Activated B cell treated with CpG ODN at 0.5 μM for 24 hours (primary cell): ENCODE measurements at regions not wholly inside any gene's neighbourhood (a gene's known extent, or its start where the extent isn't known, plus 50 kb on each side); places are given as distances from the start of the nearest gene placed in this dataset.

ENCODE experiments used
- ATAC-seq: fragments of 200-7000 bp; cut with Tn5 transposase; one replicate; pipeline ENCODE4 v1.10.0; 2021; ENCODE audit warnings: low read depth, mild to moderate bottlenecking, moderate library complexity
- CTCF ChIA-PET: fragments of 350-600 bp; sonication (Branson Sonifier 250); formaldehyde crosslinking; loops from one replicate; lab custom pipeline; 2021; ENCODE audit warnings: antibody characterized with exemption; lab: Charles Lee
- POLR2A ChIA-PET: fragments of 350-600 bp; sonication (Branson Sonifier 250); formaldehyde crosslinking; loops from one replicate; lab custom pipeline; 2021; ENCODE audit warnings: antibody characterized with exemption; lab: Charles Lee
- DNase-seq: peaks from one replicate; pipeline ENCODE4 v3.0.0; 2022
- H3K27ac Mint-ChIP-seq: one replicate; pipeline ENCODE4 v1.8.0; 2020; ENCODE audit warnings: mixed read lengths
- H3K27me3 Mint-ChIP-seq: one replicate; pipeline ENCODE4 v1.8.0; 2021; ENCODE audit warnings: mixed read lengths
- H3K36me3 Mint-ChIP-seq: one replicate; pipeline ENCODE4 v1.8.0; 2021; ENCODE audit warnings: low read depth, mixed read lengths
- H3K4me1 Mint-ChIP-seq: one replicate; pipeline ENCODE4 v1.8.0; 2021; ENCODE audit warnings: mixed read lengths
- H3K4me3 Mint-ChIP-seq: one replicate; pipeline ENCODE4 v1.8.0; 2020; ENCODE audit warnings: mild to moderate bottlenecking, mixed read lengths
- H3K9me3 Mint-ChIP-seq: one replicate; pipeline ENCODE4 v1.8.0; 2020; ENCODE audit warnings: mixed read lengths
- intact Hi-C: fragments of 100-400 bp; cut with micrococcal nuclease; formaldehyde crosslinking; loops from one replicate; pipeline ENCODE4 v1.15.1; 2024
- TF ChIP-seq, protein P1 (sequence below): fragments of 200-600 bp; IDR thresholded peaks from one replicate; pipeline ENCODE4 v1.8.0; 2022; ENCODE audit warnings: antibody characterized with exemption, mild to moderate bottlenecking

DNA sequence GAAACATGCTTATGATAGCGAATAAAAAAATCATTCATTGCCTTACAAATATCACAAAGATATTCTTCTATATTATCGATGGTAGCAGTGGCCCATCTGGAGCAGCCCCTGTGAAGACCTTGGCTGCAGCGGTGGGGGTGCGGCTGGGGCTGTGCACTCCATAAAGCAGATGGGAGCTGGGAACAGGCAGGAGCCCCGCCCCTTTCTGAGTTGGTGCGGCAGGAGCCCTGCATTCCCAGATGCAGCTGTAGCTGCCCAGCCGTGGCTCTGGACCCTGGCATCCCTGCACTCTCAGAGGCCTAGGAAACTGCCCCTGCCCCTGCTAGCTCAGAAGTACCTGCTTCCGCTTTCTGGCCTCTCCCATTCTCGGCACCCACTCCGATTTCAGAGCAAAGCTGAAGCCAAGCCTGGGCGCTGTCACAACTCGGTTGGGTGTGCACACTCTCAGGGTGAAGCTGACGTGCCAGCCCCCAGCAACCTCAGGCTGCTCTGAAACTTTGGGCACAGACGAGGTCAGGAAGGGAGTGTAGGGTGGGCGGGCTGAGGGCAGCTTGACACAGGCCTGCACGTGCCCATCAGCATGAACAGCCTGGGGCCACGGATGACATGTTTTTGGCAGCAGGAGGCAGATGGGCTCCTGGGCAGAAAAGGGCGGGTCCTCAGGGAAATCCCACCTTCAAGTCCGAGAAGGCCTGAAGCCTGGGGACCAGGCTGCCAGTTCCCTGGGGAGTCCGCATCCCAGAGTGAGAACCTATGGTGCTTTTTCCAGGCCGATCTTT lies 1440.8 kb upstream of the ACO1 start:
- no peak overlapping the region for H3K27ac Mint-ChIP-seq
- no peak overlapping the region for H3K4me3 Mint-ChIP-seq
- ChIA-PET CTCF (no interaction called here), POLR2A (no interaction called here)
- H3K4me1 Mint-ChIP-seq, result no peaks in the 10 kb centered on the region
- no peak for ATAC-seq
- no peaks in the 10 kb centered on the region for H3K27me3 Mint-ChIP-seq
- intact Hi-C loops, result no loop called here
- no peaks in the 10 kb centered on the region for H3K36me3 Mint-ChIP-seq
- peaks cover 8% of the 10 kb centered on the region for H3K9me3 Mint-ChIP-seq
- DNase-seq, result no peak
- TF ChIP-seq, protein P1, sequence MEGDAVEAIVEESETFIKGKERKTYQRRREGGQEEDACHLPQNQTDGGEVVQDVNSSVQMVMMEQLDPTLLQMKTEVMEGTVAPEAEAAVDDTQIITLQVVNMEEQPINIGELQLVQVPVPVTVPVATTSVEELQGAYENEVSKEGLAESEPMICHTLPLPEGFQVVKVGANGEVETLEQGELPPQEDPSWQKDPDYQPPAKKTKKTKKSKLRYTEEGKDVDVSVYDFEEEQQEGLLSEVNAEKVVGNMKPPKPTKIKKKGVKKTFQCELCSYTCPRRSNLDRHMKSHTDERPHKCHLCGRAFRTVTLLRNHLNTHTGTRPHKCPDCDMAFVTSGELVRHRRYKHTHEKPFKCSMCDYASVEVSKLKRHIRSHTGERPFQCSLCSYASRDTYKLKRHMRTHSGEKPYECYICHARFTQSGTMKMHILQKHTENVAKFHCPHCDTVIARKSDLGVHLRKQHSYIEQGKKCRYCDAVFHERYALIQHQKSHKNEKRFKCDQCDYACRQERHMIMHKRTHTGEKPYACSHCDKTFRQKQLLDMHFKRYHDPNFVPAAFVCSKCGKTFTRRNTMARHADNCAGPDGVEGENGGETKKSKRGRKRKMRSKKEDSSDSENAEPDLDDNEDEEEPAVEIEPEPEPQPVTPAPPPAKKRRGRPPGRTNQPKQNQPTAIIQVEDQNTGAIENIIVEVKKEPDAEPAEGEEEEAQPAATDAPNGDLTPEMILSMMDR, result no peak

DNA sequence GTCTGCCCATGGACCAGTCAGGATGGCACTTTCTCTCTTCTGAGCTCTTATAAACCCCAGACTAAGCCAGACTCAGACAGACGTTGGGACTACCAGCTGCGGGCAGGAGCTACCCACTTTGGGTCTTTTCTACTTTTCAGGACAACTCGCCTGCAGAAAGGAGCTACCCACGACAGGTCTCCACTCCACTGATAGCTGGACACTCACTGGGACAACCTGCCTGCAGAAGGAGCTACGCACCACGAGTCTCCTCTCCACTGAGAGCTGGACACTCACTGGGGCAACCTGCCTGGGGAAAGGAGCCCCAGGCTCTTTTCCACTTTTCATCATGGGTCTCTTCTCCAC lies 1440.2 kb upstream of the ACO1 start:
- intact Hi-C loops, result no loop called here
- H3K27ac Mint-ChIP-seq, result no peak overlapping the region
- no peaks in the 10 kb centered on the region for H3K27me3 Mint-ChIP-seq
- CTCF ChIA-PET, result no interaction called here
- H3K4me3 Mint-ChIP-seq, result no peak overlapping the region
- TF ChIP-seq, protein P1, result no peak
- DNase-seq (no peak), ATAC-seq (no peak)
- no peaks in the 10 kb centered on the region for H3K36me3 Mint-ChIP-seq
- POLR2A ChIA-PET, result no interaction called here
- peaks cover 12% of the 10 kb centered on the region for H3K9me3 Mint-ChIP-seq
- no peaks in the 10 kb centered on the region for H3K4me1 Mint-ChIP-seq

DNA sequence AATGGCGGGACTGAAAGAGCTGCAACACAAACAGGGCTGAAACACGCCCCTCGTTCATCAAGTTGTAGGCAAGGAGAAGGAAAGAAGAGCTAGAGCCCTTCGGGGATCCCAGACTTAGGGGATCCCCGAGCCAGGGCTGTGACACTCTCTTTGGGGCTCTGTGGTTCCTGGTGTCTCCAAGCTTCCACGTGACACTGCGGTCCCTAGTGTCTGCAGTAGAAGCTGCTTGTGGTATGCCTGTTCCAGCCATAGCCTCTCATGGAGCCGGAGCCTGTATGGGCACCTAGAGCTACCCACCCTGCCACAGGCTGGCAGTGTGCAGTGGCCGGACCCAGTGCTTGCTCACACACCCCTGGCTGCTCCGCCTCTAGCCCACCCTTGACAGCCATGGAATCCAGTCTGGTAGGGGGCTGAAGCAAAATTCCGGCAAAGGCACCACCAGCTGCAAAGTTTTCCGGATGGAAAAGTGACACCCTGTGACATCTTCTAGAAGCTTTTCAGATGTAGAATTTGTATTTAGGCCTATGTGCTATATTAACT lies 1439.6 kb upstream of the ACO1 start:
- H3K4me3 Mint-ChIP-seq, result no peak overlapping the region
- H3K36me3 Mint-ChIP-seq, result no peaks in the 10 kb centered on the region
- intact Hi-C loops, result no loop called here
- H3K27me3 Mint-ChIP-seq, result no peaks in the 10 kb centered on the region
- ChIA-PET CTCF (no interaction called here), POLR2A (no interaction called here)
- no peak overlapping the region for H3K27ac Mint-ChIP-seq
- TF ChIP-seq, protein P1, result no peak
- no peaks in the 10 kb centered on the region for H3K4me1 Mint-ChIP-seq
- H3K9me3 Mint-ChIP-seq, result peaks cover 12% of the 10 kb centered on the region
- DNase-seq, result no peak
- no peak for ATAC-seq

DNA sequence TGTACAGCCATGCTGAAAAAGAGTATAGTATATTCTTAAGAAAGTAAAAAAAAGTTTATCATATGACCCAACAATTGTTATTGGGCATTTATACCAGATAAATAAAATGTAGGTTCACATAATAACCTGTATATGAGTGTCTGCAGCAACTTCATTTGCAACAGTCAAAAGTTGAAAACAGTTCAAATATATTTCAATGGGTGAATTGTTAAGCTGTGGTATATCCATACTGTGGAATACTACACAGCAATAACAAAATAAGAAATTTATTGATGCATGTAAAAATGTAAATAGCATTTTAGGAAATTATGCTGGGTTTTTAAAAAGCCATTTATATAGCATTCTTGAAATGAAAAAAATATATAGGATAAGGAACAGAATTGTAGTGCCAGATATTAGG lies 1420.1 kb upstream of the ACO1 start:
- ChIA-PET CTCF (no interaction called here), POLR2A (no interaction called here)
- intact Hi-C loops, result no loop called here
- TF ChIP-seq, protein P1, result no peak
- no peak overlapping the region for H3K4me3 Mint-ChIP-seq
- no peak overlapping the region for H3K27ac Mint-ChIP-seq
- H3K4me1 Mint-ChIP-seq, result no peaks in the 10 kb centered on the region
- H3K36me3 Mint-ChIP-seq, result no peaks in the 10 kb centered on the region
- H3K27me3 Mint-ChIP-seq, result no peaks in the 10 kb centered on the region
- ATAC-seq (no peak), DNase-seq (no peak)
- H3K9me3 Mint-ChIP-seq, result no peaks in the 10 kb centered on the region

DNA sequence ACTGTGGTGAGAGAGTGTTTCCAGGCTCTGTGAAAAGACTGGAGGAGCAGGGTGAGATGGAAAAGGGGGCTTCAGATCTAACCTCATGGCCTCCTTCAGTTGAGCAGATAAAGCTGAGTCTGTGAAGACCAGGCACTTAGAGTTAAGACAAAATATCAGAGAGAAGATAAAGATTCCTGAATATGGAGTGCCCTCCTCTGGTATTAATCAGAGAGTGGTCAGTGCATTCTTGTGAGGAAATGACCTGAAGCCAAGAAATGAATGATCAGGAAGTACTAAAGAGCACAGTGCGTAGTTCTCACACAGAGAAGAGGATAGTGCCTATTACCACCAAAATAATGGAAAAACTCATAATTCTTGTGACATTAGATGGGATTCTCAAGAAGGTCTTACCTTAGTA lies 1417.0 kb upstream of the ACO1 start:
- TF ChIP-seq, protein P1, result no peak
- ChIA-PET CTCF (no interaction called here), POLR2A (no interaction called here)
- no peak for ATAC-seq
- Mint-ChIP-seq H3K27me3 (no peaks in the 10 kb centered on the region), H3K9me3 (no peaks in the 10 kb centered on the region), H3K27ac (no peak overlapping the region), H3K4me1 (no peaks in the 10 kb centered on the region), H3K36me3 (no peaks in the 10 kb centered on the region), H3K4me3 (no peak overlapping the region)
- intact Hi-C loops, result no loop called here
- DNase-seq, result no peak
